Loucy (cell line): ENCODE measurements at regions not wholly inside any gene's neighbourhood (a gene's known extent, or its start where the extent isn't known, plus 50 kb on each side); places are given as distances from the start of the nearest gene placed in this dataset.

ENCODE experiments used
- H2AFZ ChIP-seq: fragments of 200-600 bp; sonication (generic); 2 replicates; pipeline ENCODE4 v1.6.0; 2016; ENCODE audit warnings: antibody characterized with exemption, mild to moderate bottlenecking, low read length, moderate library complexity
- H3F3A ChIP-seq: fragments of 200-600 bp; 2 replicates; pipeline ENCODE4 v1.6.0; 2016; ENCODE audit warnings: antibody characterized with exemption, low read depth, mild to moderate bottlenecking
- H3K27me3 ChIP-seq: fragments of 200-600 bp; sonication (generic); 2 replicates; pipeline ENCODE4 v1.6.1; 2014; ENCODE audit warnings: low read length, mild to moderate bottlenecking; ENCODE audit not compliant: insufficient read depth, poor library complexity, severe bottlenecking
- H3K36me3 ChIP-seq: fragments of 200-600 bp; sonication (generic); 2 replicates; pipeline ENCODE4 v1.6.1; 2016; ENCODE audit warnings: low read length; ENCODE audit not compliant: insufficient read depth
- H3K4me1 ChIP-seq: fragments of 200-600 bp; sonication (generic); 2 replicates; pipeline ENCODE4 v1.5.1; 2014; ENCODE audit warnings: low read length, mild to moderate bottlenecking; ENCODE audit not compliant: insufficient read depth, poor library complexity, severe bottlenecking
- H3K4me2 ChIP-seq: fragments of 200-600 bp; sonication (generic); 2 replicates; pipeline ENCODE4 v1.6.0; 2014; ENCODE audit warnings: antibody characterized with exemption, low read length, low read depth, mild to moderate bottlenecking; ENCODE audit not compliant: poor library complexity, severe bottlenecking
- H3K4me3 ChIP-seq: fragments of 200-600 bp; sonication (generic); 2 replicates; pipeline ENCODE4 v1.5.1; 2014; ENCODE audit warnings: low read length, mild to moderate bottlenecking, mixed read lengths; ENCODE audit not compliant: poor library complexity, severe bottlenecking
- H3K79me2 ChIP-seq: fragments of 200-600 bp; sonication (generic); 2 replicates; pipeline ENCODE4 v1.6.1; 2014; ENCODE audit warnings: low read length; ENCODE audit not compliant: insufficient read depth
- H3K9ac ChIP-seq: fragments of 200-600 bp; sonication (generic); 2 replicates; pipeline ENCODE4 v1.6.0; 2014; ENCODE audit warnings: mild to moderate bottlenecking, low read depth, low read length, moderate library complexity; ENCODE audit not compliant: poor library complexity, severe bottlenecking
- H3K9me2 ChIP-seq: fragments of 200-600 bp; sonication (generic); replicated peaks from 2 replicates; pipeline ENCODE4 v1.6.1; 2016; ENCODE audit warnings: low read depth, low read length, mixed read lengths
- H3K9me3 ChIP-seq: fragments of 200-600 bp; sonication (generic); 2 replicates; pipeline ENCODE4 v1.6.1; 2014; ENCODE audit warnings: mild to moderate bottlenecking, antibody characterized with exemption, low read length, low read depth; ENCODE audit not compliant: insufficient read depth
- H4K20me1 ChIP-seq: fragments of 200-600 bp; sonication (generic); 2 replicates; pipeline ENCODE4 v1.6.0; 2014; ENCODE audit warnings: antibody characterized with exemption, low read length, mild to moderate bottlenecking; ENCODE audit not compliant: insufficient read depth, poor library complexity, severe bottlenecking
- CTCF ChIP-seq: fragments of 200-600 bp; sonication (generic); conservative IDR thresholded peaks from 2 replicates; pipeline ENCODE4 v1.5.1; 2014; ENCODE audit warnings: mild to moderate bottlenecking, antibody characterized with exemption, low read length
- EZH2phosphoT487 ChIP-seq: fragments of 200-600 bp; IDR thresholded peaks from 2 replicates; pipeline ENCODE4 v1.6.1; 2018; ENCODE audit warnings: antibody characterized with exemption, mild to moderate bottlenecking, moderate library complexity, borderline replicate concordance

GRCh38 chr7:53431901-53432300, 396.5 kb downstream of the POM121L12 start:
- no peaks in the 10 kb centered on the region for H4K20me1 ChIP-seq
- TF ChIP-seq EZH2phosphoT487, result no peak
- TF ChIP-seq CTCF, result no peak
- H3K79me2 ChIP-seq, result no peaks in the 10 kb centered on the region
- H2AFZ ChIP-seq, result no peak overlapping the region
- no peak overlapping the region for H3K9ac ChIP-seq
- no peaks in the 10 kb centered on the region for H3F3A ChIP-seq
- no peak overlapping the region for H3K4me3 ChIP-seq
- H3K4me2 ChIP-seq, result no peak overlapping the region
- no peaks in the 10 kb centered on the region for H3K9me2 ChIP-seq
- no peaks in the 10 kb centered on the region for H3K4me1 ChIP-seq
- no peaks in the 10 kb centered on the region for H3K27me3 ChIP-seq
- no peaks in the 10 kb centered on the region for H3K36me3 ChIP-seq
- no peaks in the 10 kb centered on the region for H3K9me3 ChIP-seq

GRCh38 chr7:53437336-53437735, 401.9 kb downstream of the POM121L12 start:
- no peaks in the 10 kb centered on the region for H3F3A ChIP-seq
- no peaks in the 10 kb centered on the region for H3K27me3 ChIP-seq
- H3K4me3 ChIP-seq, result no peak overlapping the region
- no peak overlapping the region for H3K4me2 ChIP-seq
- TF ChIP-seq EZH2phosphoT487 (no peak), CTCF (no peak)
- no peaks in the 10 kb centered on the region for H4K20me1 ChIP-seq
- H3K9me2 ChIP-seq, result no peaks in the 10 kb centered on the region
- H3K9ac ChIP-seq, result no peak overlapping the region
- H3K9me3 ChIP-seq, result no peaks in the 10 kb centered on the region
- no peaks in the 10 kb centered on the region for H3K4me1 ChIP-seq
- H2AFZ ChIP-seq, result no peak overlapping the region
- no peaks in the 10 kb centered on the region for H3K36me3 ChIP-seq
- H3K79me2 ChIP-seq, result no peaks in the 10 kb centered on the region

GRCh38 chr7:53446170-53446569, 410.7 kb downstream of the POM121L12 start:
- H3K4me3 ChIP-seq, result no peak overlapping the region
- H3K36me3 ChIP-seq, result no peaks in the 10 kb centered on the region
- no peaks in the 10 kb centered on the region for H4K20me1 ChIP-seq
- H3K27me3 ChIP-seq, result no peaks in the 10 kb centered on the region
- no peak overlapping the region for H3K4me2 ChIP-seq
- no peaks in the 10 kb centered on the region for H3K79me2 ChIP-seq
- no peak overlapping the region for H2AFZ ChIP-seq
- H3K9ac ChIP-seq, result no peak overlapping the region
- no peaks in the 10 kb centered on the region for H3F3A ChIP-seq
- H3K4me1 ChIP-seq, result no peaks in the 10 kb centered on the region
- H3K9me2 ChIP-seq, result no peaks in the 10 kb centered on the region
- H3K9me3 ChIP-seq, result no peaks in the 10 kb centered on the region
- TF ChIP-seq EZH2phosphoT487, result no peak
- TF ChIP-seq CTCF, result no peak
